ENCODE measurements at regions not wholly inside any gene's neighbourhood (a gene's known extent, or its start where the extent isn't known, plus 50 kb on each side); places are given as distances from the start of the nearest gene placed in this dataset.
A peak's percentile ranks its signal among the peaks of the same experiment; 100 is the strongest.

DNA sequence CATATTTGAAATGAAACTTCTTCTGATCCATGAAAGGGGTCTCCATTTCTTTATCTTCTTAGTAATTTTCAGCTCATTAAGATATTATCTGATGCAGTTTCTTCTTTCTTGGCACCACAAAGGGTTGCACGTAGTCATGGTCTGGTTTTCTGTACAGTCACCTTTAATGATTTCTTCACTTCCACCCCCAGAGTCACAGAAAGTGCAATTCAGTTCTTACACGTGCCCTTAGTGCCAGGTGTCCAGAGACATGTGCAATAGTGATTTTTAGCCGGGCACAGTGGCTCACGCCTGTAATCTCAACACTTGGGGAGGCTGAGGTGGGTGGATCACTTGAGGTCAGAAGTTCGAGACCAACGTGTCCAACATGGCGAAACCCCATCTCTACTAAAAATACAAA, 202.8 kb upstream of the MTNR1B start:
- H3K36me3 ChIP-seq: no peaks in the 10 kb centered on the region
- H3K4me3 ChIP-seq: peak overlapping the region in 5 of 12 donors; percentile 29 to 47 (median 36)
- intact Hi-C loops (cut with DNase I): loop anchor here in 1 of 10 donors (10.0 kb wide), 1 partner anchor 58 kb away; no protein-coding TSS in a partner anchor
- no peaks in the 10 kb centered on the region for H3K9me3 ChIP-seq
- DNase-seq (no peak), ATAC-seq (no peak)
- peak overlapping the region in 1 of 12 donors; percentile 8 for H3K27ac ChIP-seq
- H3K4me1 ChIP-seq: peaks cover 0 to 25% (median 7%) of the 10 kb centered on the region in 12 donors
- no peaks in the 10 kb centered on the region for H3K27me3 ChIP-seq
- TF ChIP-seq POLR2A (IDR thresholded peaks at IDR 0.05): no peak
- TF ChIP-seq, protein P1, sequence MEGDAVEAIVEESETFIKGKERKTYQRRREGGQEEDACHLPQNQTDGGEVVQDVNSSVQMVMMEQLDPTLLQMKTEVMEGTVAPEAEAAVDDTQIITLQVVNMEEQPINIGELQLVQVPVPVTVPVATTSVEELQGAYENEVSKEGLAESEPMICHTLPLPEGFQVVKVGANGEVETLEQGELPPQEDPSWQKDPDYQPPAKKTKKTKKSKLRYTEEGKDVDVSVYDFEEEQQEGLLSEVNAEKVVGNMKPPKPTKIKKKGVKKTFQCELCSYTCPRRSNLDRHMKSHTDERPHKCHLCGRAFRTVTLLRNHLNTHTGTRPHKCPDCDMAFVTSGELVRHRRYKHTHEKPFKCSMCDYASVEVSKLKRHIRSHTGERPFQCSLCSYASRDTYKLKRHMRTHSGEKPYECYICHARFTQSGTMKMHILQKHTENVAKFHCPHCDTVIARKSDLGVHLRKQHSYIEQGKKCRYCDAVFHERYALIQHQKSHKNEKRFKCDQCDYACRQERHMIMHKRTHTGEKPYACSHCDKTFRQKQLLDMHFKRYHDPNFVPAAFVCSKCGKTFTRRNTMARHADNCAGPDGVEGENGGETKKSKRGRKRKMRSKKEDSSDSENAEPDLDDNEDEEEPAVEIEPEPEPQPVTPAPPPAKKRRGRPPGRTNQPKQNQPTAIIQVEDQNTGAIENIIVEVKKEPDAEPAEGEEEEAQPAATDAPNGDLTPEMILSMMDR (IDR thresholded peaks at IDR 0.05): no peak
- WGBS, 4 donors: 65 to 70% (median 67%) methylated on average over 7 of the region's 7 CpGs

DNA sequence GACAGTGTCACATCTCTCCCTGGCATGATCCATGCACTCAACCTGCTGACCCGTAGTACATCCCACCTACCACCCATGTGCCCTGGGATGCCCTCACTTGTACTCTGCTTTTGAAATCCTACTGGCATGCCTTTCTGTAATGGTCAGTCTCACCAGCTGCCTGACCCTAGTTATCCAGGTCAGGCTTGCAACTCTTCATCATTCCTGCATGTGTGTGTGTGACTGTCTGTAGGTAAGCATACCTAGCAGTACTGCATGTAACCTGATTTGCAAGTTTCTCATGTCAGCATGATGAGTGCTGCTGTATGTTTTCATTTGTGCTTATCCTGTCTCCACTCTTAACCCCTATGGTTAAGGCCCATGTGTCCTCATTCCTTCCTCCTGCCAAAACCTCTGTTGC, 202.0 kb upstream of the MTNR1B start:
- H3K27me3 ChIP-seq: no peaks in the 10 kb centered on the region
- H3K9me3 ChIP-seq: no peaks in the 10 kb centered on the region
- H3K27ac ChIP-seq: no peak overlapping the region
- TF ChIP-seq POLR2A (IDR thresholded peaks at IDR 0.05): no peak
- TF ChIP-seq, protein P1 (IDR thresholded peaks at IDR 0.05): no peak
- H3K36me3 ChIP-seq: no peaks in the 10 kb centered on the region
- peaks cover 0 to 25% (median 7%) of the 10 kb centered on the region in 12 donors for H3K4me1 ChIP-seq
- DNase-seq: no peak
- no peak overlapping the region for H3K4me3 ChIP-seq
- 54 to 79% (median 70%) methylated on average over 1 of the region's 1 CpG for WGBS, 4 donors
- no peak for ATAC-seq
- intact Hi-C loops (cut with DNase I): loop anchor here in 1 of 10 donors (10.0 kb wide), 1 partner anchor 57 kb away; no protein-coding TSS in a partner anchor

DNA sequence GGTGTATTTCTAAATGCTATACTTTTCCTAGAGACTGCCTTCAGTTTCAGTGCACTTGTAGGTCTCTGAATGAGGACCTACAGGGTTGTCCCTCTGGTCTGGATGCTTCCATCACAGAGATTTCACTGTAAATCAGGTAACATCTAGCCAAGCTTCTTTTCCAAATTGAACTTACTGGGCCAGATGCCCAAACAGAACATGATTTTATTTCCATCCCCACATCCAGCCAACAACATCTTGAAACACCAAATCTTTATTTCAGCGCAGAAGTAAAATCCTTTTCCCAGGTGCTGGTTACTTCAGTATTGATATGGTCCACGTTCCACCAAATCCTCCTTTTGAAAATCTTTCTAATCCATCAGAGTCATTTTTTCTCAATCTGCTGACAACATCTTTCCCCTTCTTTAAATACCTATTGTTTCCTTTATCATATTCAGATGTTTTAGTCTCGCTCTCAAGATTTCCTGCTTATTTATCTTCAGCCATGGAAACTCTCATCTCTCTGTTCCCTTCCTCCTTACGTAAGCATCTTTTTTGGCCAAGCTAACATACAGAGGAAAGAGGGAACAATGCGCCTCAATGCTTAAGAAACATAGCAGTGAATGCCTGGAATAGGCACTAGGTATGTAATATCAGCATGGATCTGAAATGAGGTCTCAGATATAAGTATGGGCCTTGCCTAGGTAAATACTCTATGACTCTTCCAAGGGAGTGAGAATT, 201.2 kb upstream of the MTNR1B start:
- Histone ChIP-seq H3K36me3 (no peaks in the 10 kb centered on the region), H3K27ac (no peak overlapping the region), H3K27me3 (no peaks in the 10 kb centered on the region), H3K9me3 (no peaks in the 10 kb centered on the region), H3K4me1 (peaks cover 0 to 25% (median 7%) of the 10 kb centered on the region in 12 donors), H3K4me3 (no peak overlapping the region)
- 88 to 95% (median 91%) methylated on average over 5 of the region's 5 CpGs for WGBS, 4 donors
- DNase-seq (no peak), ATAC-seq (no peak)
- intact Hi-C loops (cut with DNase I): loop anchor here in 1 of 10 donors (10.0 kb wide), 1 partner anchor 57 kb away; no protein-coding TSS in a partner anchor
- no peak for TF ChIP-seq POLR2A (IDR thresholded peaks at IDR 0.05)
- TF ChIP-seq, protein P1 (IDR thresholded peaks at IDR 0.05): no peak

DNA sequence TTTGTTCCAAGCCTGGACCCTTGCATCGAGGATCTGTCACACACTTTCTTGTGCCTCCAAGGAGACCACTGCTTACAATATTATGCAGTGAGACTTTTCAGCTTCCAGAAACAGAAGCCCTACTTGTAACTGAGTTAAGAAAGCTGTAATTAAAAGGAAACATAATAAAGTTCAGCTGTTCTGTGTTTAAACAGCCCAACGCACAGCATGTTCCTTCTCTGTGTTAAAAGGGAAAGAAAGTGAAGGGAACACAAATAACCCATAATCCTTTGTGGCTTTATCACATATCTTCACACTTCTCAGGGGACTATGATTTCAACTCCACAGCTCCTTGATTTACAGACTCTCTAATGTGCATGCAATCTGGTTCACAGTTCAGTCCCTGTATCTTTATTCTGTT, 200.3 kb upstream of the MTNR1B start:
- no peak overlapping the region for H3K4me3 ChIP-seq
- 68 to 74% (median 71%) methylated on average over 2 of the region's 2 CpGs for WGBS, 4 donors
- H3K27ac ChIP-seq: no peak overlapping the region
- no peaks in the 10 kb centered on the region for H3K36me3 ChIP-seq
- ATAC-seq: no peak
- no peak for TF ChIP-seq POLR2A (IDR thresholded peaks at IDR 0.05)
- TF ChIP-seq, protein P1 (IDR thresholded peaks at IDR 0.05): no peak
- H3K9me3 ChIP-seq: no peaks in the 10 kb centered on the region
- peaks cover 0 to 25% (median 7%) of the 10 kb centered on the region in 12 donors for H3K4me1 ChIP-seq
- intact Hi-C loops (cut with DNase I): loop anchor here in 1 of 10 donors (10.0 kb wide), 1 partner anchor 56 kb away; no protein-coding TSS in a partner anchor
- H3K27me3 ChIP-seq: no peaks in the 10 kb centered on the region
- DNase-seq: no peak

All from heart left ventricle (tissue), 16 donors.